Pancreas (tissue), 10 donors: ENCODE measurements at regions not wholly inside any gene's neighbourhood (a gene's known extent, or its start where the extent isn't known, plus 50 kb on each side); places are given as distances from the start of the nearest gene placed in this dataset.
A peak's percentile ranks its signal among the peaks of the same experiment; 100 is the strongest.

Experiments used
- ATAC-seq, 4 donors: fragments of 200-7000 bp; cut with Tn5 transposase; one replicate each; pipeline versions ENCODE4 v1.8.0 to v1.9.1; 2020; ENCODE audit warnings: mild to moderate bottlenecking in 4 of 4, moderate library complexity in 4 of 4
- DNase-seq, 6 donors: peaks; one replicate each; pipeline ENCODE4 v3.0.0-alpha.2; 2020
- FAIRE-seq: peaks from 2 replicates; lab custom pipeline; 2012; peaks lifted over from hg19 to GRCh38; lab: Jason Lieb, UNC
- H3K27ac ChIP-seq, 4 donors: fragments of 200-600 bp; sonication (generic); 1 replicate in 3 of 4; 2 replicates in 1 of 4; pipeline versions ENCODE4 v1.5.0 to v1.8.0; 2020
- H3K27me3 ChIP-seq, 4 donors: fragments of 200-600 bp; one replicate each; pipeline ENCODE4 v1.8.0; 2021
- H3K36me3 ChIP-seq, 3 donors: fragments of 200-600 bp; sonication (generic) in 1 of 3; one replicate each; pipeline versions ENCODE4 v1.5.0 to v1.8.0; 2020 to 2021
- H3K4me1 ChIP-seq, 3 donors: fragments of 200-600 bp; one replicate each; pipeline ENCODE4 v1.8.0; 2021
- H3K4me3 ChIP-seq, 4 donors: fragments of 200-600 bp; sonication (generic) in 2 of 4; one replicate each; pipeline versions ENCODE4 v1.5.0 to v1.8.0; 2020 to 2021
- H3K9me3 ChIP-seq, 4 donors: fragments of 200-600 bp; one replicate each; pipeline ENCODE4 v1.8.0; 2021
- CTCF ChIP-seq, 4 donors: fragments of 200-600 bp; sonication (generic) in 3 of 4; IDR thresholded peaks; one replicate each; pipeline versions ENCODE4 v1.5.0 to v1.8.0; 2021; ENCODE audit warnings: antibody characterized with exemption in 4 of 4
- WGBS, 2 donors: extraction: QIAGEN DNeasy Blood & Tissue Kit; methylation state at CpG; one replicate each; pipeline ENCODE4 v1.1.7; 2013; 5-methylcytosine and 5-hydroxymethylcytosine counted together
- intact Hi-C, 3 donors: fragments of 100-400 bp; cut with DNase I; formaldehyde crosslinking; loops; one replicate each; pipeline versions ENCODE4 v1.11.1 to v1.14.2; 2022
- donor health status: healthy with polysubstance abuse.
- donor health status: DM: no; HTN: no; CAD: no; lungs with moderate emphysema.
- donor health status: DM: no; HTN: no; CAD: no.
- donor health status: control.
- donor health status: control.
- donor health status: Bipolar disorder and iron deficiency.
- donor health status: DM: yes; HTN: yes; CAD: no.
- donor health status: DM: no; HTN: no; CAD: no.
- donor health status: DM: no; HTN: no; CAD: no.
- donor health status: DM: yes; HTN: yes; CAD: no.

GRCh38 chr3:161884830-161885229, 388.2 kb downstream of the OTOL1 start:
- ATAC-seq, result no peak
- Histone ChIP-seq H3K4me1 (no peaks in the 10 kb centered on the region), H3K4me3 (no peak overlapping the region), H3K36me3 (no peaks in the 10 kb centered on the region), H3K9me3 (no peaks in the 10 kb centered on the region), H3K27ac (no peak overlapping the region), H3K27me3 (no peaks in the 10 kb centered on the region)
- intact Hi-C loops, result no loop called here
- 57 to 61% methylated on average over 5 of the region's 5 CpGs for WGBS, 2 donors
- FAIRE-seq, result no peak
- DNase-seq, result no peak
- TF ChIP-seq CTCF (IDR thresholded peaks at IDR 0.05), result no peak

GRCh38 chr3:161890147-161890625, 393.6 kb downstream of the OTOL1 start:
- DNase-seq (no peak), ATAC-seq (peak in 3 of 4 donors; percentile 46 to 64 (median 50)), FAIRE-seq (no peak)
- WGBS, 2 donors, result 35 to 46% methylated on average over 2 of the region's 2 CpGs
- no peak for TF ChIP-seq CTCF (IDR thresholded peaks at IDR 0.05)
- no peaks in the 10 kb centered on the region for H3K36me3 ChIP-seq
- no peaks in the 10 kb centered on the region for H3K9me3 ChIP-seq
- intact Hi-C loops, result no loop called here
- H3K27me3 ChIP-seq, result no peaks in the 10 kb centered on the region
- H3K4me1 ChIP-seq, result no peaks in the 10 kb centered on the region
- no peak overlapping the region for H3K4me3 ChIP-seq
- H3K27ac ChIP-seq, result no peak overlapping the region

GRCh38 chr3:161893972-161894371, 397.4 kb downstream of the OTOL1 start:
- intact Hi-C loops, result no loop called here
- H3K4me3 ChIP-seq, result no peak overlapping the region
- WGBS, 2 donors, result 53 to 73% methylated on average over 1 of the region's 1 CpG
- H3K27me3 ChIP-seq, result no peaks in the 10 kb centered on the region
- H3K36me3 ChIP-seq, result no peaks in the 10 kb centered on the region
- no peaks in the 10 kb centered on the region for H3K4me1 ChIP-seq
- FAIRE-seq (no peak), DNase-seq (no peak), ATAC-seq (no peak)
- TF ChIP-seq CTCF (IDR thresholded peaks at IDR 0.05), result no peak
- no peaks in the 10 kb centered on the region for H3K9me3 ChIP-seq
- H3K27ac ChIP-seq, result no peak overlapping the region

- no peaks in the 10 kb centered on the region for H3K27me3 ChIP-seq
- no peak overlapping the region for H3K4me3 ChIP-seq
- FAIRE-seq (no peak), ATAC-seq (no peak), DNase-seq (no peak)
- H3K4me1 ChIP-seq, result no peaks in the 10 kb centered on the region
- H3K36me3 ChIP-seq, result no peaks in the 10 kb centered on the region
- H3K27ac ChIP-seq, result no peak overlapping the region
- no peak for TF ChIP-seq CTCF (IDR thresholded peaks at IDR 0.05)
- intact Hi-C loops, result no loop called here
- H3K9me3 ChIP-seq, result no peaks in the 10 kb centered on the region
Observed at GRCh38 chr3:161894657-161895056, 398.0 kb downstream of the OTOL1 start.

GRCh38 chr3:161905520-161906132, 409.0 kb downstream of the OTOL1 start:
- DNase-seq, result no peak
- no peak for TF ChIP-seq CTCF (IDR thresholded peaks at IDR 0.05)
- Histone ChIP-seq H3K4me3 (no peak overlapping the region), H3K4me1 (no peaks in the 10 kb centered on the region), H3K27ac (no peak overlapping the region), H3K9me3 (no peaks in the 10 kb centered on the region), H3K27me3 (no peaks in the 10 kb centered on the region), H3K36me3 (no peaks in the 10 kb centered on the region)
- FAIRE-seq, result no peak
- ATAC-seq, result no peak
- intact Hi-C loops, result no loop called here
- 58 to 68% methylated on average over 4 of the region's 4 CpGs for WGBS, 2 donors
